ENCODE measurements at regions not wholly inside any gene's neighbourhood (a gene's known extent, or its start where the extent isn't known, plus 50 kb on each side); places are given as distances from the start of the nearest gene placed in this dataset.

- no peak for DNase-seq (ENCODE audit: low read depth)
Observed at GRCh38 chr18:70454704-70455322, 166.0 kb downstream of the SOCS6 start.

- DNase-seq (ENCODE audit: low read depth): no peak
Observed at GRCh38 chr18:70453058-70453775, 164.4 kb downstream of the SOCS6 start.

GRCh38 chr18:70452501-70452900, 163.7 kb downstream of the SOCS6 start:
- DNase-seq (ENCODE audit: low read depth): no peak

GRCh38 chr18:70450426-70451253, 161.8 kb downstream of the SOCS6 start:
- no peak for DNase-seq (ENCODE audit: low read depth)

- no peak for DNase-seq (ENCODE audit: low read depth)
Observed at GRCh38 chr18:70448588-70448987, 159.7 kb downstream of the SOCS6 start.

GRCh38 chr18:70446063-70446462, 157.2 kb downstream of the SOCS6 start:
- no peak for DNase-seq (ENCODE audit: low read depth)

GRCh38 chr18:70442933-70443332, 154.1 kb downstream of the SOCS6 start:
- DNase-seq (ENCODE audit: low read depth): no peak

GRCh38 chr18:70432804-70433400, 144.1 kb downstream of the SOCS6 start:
- DNase-seq (ENCODE audit: low read depth): no peak

GRCh38 chr18:70431203-70431624, 142.4 kb downstream of the SOCS6 start:
- DNase-seq (ENCODE audit: low read depth): no peak

GRCh38 chr18:70430501-70431173, 141.8 kb downstream of the SOCS6 start:
- DNase-seq (ENCODE audit: low read depth): no peak

GRCh38 chr18:70429847-70430500, 141.1 kb downstream of the SOCS6 start:
- no peak for DNase-seq (ENCODE audit: low read depth)

GRCh38 chr18:70428439-70428838, 139.6 kb downstream of the SOCS6 start:
- DNase-seq (ENCODE audit: low read depth): no peak

- no peak for DNase-seq (ENCODE audit: low read depth)
Observed at GRCh38 chr18:70426818-70427217, 138.0 kb downstream of the SOCS6 start.

- no peak for DNase-seq (ENCODE audit: low read depth)
Observed at GRCh38 chr18:70425236-70425635, 136.4 kb downstream of the SOCS6 start.

GRCh38 chr18:70423988-70424387, 135.1 kb downstream of the SOCS6 start:
- no peak for DNase-seq (ENCODE audit: low read depth)

GRCh38 chr18:70423120-70423519, 134.3 kb downstream of the SOCS6 start:
- no peak for DNase-seq (ENCODE audit: low read depth)

- no peak for DNase-seq (ENCODE audit: low read depth)
Observed at GRCh38 chr18:70422391-70422965, 133.6 kb downstream of the SOCS6 start.

- DNase-seq (ENCODE audit: low read depth): peak; percentile 79
Observed at GRCh38 chr18:70421471-70422390, 132.9 kb downstream of the SOCS6 start.

GRCh38 chr18:70420146-70420898, 131.5 kb downstream of the SOCS6 start:
- DNase-seq (ENCODE audit: low read depth): no peak

Measured in HS-27A (cell line).